Bronchial epithelial cell (primary cell): ENCODE measurements at regions not wholly inside any gene's neighbourhood (a gene's known extent, or its start where the extent isn't known, plus 50 kb on each side); places are given as distances from the start of the nearest gene placed in this dataset.
A peak's percentile ranks its signal among the peaks of the same experiment; 100 is the strongest.

Experiments
- DNase-seq: peaks from one replicate; pipeline ENCODE4 v3.0.0-alpha.2; 2010; ENCODE audit warnings: low read depth
- FAIRE-seq: peaks from 2 replicates; lab custom pipeline; 2011; peaks lifted over from hg19 to GRCh38; lab: Jason Lieb, UNC
- H3K27me3 ChIP-seq: 2 replicates; pipeline ENCODE4 v1.5.1; 2011; ENCODE audit warnings: low read length; ENCODE audit not compliant: control insufficient read depth, insufficient read depth
- H3K36me3 ChIP-seq: 2 replicates; pipeline ENCODE4 v1.5.1; 2011; ENCODE audit warnings: low read length; ENCODE audit not compliant: control insufficient read depth, insufficient read depth
- H3K4me3 ChIP-seq: 2 replicates; pipeline ENCODE4 v1.5.1; 2011; ENCODE audit warnings: mild to moderate bottlenecking, low read depth, low read length, control low read depth
- TF ChIP-seq, protein P1 (sequence below): IDR thresholded peaks from 2 replicates; pipeline ENCODE4 v1.5.1; 2011; ENCODE audit warnings: mild to moderate bottlenecking, moderate library complexity, low read length, control low read depth, inconsistent platforms; ENCODE audit not compliant: insufficient read depth, severe bottlenecking

DNA sequence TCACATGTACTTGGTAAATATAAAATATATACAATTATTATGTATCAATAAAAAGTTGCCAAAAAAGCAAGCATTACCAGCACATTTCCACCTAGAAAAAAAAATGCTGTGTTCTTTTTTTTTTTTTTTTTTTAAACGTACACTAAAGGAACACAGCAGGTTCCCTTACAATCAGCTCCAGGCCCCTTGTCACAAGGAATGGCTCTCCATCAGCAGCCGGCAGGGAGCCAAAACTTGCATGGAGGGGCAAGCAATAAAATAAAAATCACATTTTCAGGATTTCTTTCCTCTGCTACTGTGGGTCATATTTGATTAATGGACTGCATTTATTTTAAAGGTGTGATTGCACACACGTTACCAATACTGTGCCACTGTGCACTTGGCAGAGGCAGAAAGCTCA lies 460.3 kb downstream of the GPAT3 start:
- no peak for FAIRE-seq
- Histone ChIP-seq H3K27me3 (no peaks in the 10 kb centered on the region), H3K36me3 (no peaks in the 10 kb centered on the region), H3K4me3 (no peak overlapping the region)
- TF ChIP-seq, protein P1, sequence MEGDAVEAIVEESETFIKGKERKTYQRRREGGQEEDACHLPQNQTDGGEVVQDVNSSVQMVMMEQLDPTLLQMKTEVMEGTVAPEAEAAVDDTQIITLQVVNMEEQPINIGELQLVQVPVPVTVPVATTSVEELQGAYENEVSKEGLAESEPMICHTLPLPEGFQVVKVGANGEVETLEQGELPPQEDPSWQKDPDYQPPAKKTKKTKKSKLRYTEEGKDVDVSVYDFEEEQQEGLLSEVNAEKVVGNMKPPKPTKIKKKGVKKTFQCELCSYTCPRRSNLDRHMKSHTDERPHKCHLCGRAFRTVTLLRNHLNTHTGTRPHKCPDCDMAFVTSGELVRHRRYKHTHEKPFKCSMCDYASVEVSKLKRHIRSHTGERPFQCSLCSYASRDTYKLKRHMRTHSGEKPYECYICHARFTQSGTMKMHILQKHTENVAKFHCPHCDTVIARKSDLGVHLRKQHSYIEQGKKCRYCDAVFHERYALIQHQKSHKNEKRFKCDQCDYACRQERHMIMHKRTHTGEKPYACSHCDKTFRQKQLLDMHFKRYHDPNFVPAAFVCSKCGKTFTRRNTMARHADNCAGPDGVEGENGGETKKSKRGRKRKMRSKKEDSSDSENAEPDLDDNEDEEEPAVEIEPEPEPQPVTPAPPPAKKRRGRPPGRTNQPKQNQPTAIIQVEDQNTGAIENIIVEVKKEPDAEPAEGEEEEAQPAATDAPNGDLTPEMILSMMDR = no peak
- DNase-seq = no peak

GRCh38 chr4:83993774-83994173 lies 457.9 kb downstream of the GPAT3 start:
- H3K36me3 ChIP-seq = no peaks in the 10 kb centered on the region
- FAIRE-seq (no peak), DNase-seq (no peak)
- TF ChIP-seq, protein P1 = no peak
- H3K4me3 ChIP-seq = no peak overlapping the region
- no peaks in the 10 kb centered on the region for H3K27me3 ChIP-seq

GRCh38 chr4:83989835-83990234 lies 453.9 kb downstream of the GPAT3 start:
- TF ChIP-seq, protein P1 = no peak
- DNase-seq (no peak), FAIRE-seq (no peak)
- Histone ChIP-seq H3K27me3 (no peaks in the 10 kb centered on the region), H3K4me3 (no peak overlapping the region), H3K36me3 (no peaks in the 10 kb centered on the region)

GRCh38 chr4:83981156-83981555 lies 445.2 kb downstream of the GPAT3 start:
- TF ChIP-seq, protein P1 = no peak
- no peak overlapping the region for H3K4me3 ChIP-seq
- FAIRE-seq (no peak), DNase-seq (no peak)
- H3K27me3 ChIP-seq = no peaks in the 10 kb centered on the region
- H3K36me3 ChIP-seq = no peaks in the 10 kb centered on the region

DNA sequence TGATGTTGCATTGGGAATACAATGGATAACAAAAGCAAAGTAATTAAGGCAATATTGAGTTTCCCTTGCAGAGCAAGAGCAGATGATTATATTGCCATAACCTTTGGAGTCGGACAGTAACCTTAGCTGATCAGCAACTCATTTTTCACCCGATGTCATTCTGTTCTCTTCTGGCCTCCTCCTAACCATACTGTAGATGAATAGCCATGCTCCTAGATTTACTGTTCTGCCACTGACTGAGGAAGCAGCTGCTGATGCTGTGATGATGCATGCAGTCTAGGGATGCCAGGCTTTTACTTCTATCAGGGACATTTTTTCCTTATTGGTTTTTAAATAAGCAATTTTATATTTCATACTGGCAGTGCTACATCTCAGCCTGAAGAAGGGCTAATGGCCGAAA lies 443.9 kb downstream of the GPAT3 start:
- Histone ChIP-seq H3K4me3 (no peak overlapping the region), H3K36me3 (no peaks in the 10 kb centered on the region), H3K27me3 (no peaks in the 10 kb centered on the region)
- DNase-seq = no peak
- TF ChIP-seq, protein P1 = no peak
- peak; percentile 36 for FAIRE-seq

GRCh38 chr4:83974111-83974780 lies 438.3 kb downstream of the GPAT3 start:
- FAIRE-seq (no peak), DNase-seq (peak; percentile 81)
- TF ChIP-seq, protein P1 = no peak
- Histone ChIP-seq H3K4me3 (no peak overlapping the region), H3K27me3 (no peaks in the 10 kb centered on the region), H3K36me3 (no peaks in the 10 kb centered on the region)
